ENCODE measurements at regions not wholly inside any gene's neighbourhood (a gene's known extent, or its start where the extent isn't known, plus 50 kb on each side); places are given as distances from the start of the nearest gene placed in this dataset.

DNA sequence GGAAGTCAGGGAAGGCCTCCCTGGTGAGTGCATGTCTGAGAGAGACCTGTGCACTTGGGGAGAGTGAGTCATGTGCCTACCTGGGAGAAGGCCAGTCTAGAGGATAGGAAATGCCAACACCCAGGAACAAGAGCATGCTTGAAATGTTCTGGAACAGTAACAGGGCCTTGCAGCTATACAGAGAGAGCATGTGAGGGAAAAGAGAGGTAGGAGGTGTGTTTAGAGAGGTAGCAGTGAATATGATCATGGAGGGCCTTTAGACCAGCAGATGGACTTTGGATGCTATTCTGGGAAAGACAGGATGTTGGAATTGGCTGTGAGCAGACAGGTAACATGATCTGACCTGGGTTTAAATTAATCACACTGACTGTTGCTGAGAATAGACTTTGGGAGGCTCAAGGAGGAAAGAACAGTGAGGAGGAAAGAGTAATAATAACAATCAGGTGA is 1143.6 kb downstream of the FLRT2 start:
- TF ChIP-seq, protein P1, sequence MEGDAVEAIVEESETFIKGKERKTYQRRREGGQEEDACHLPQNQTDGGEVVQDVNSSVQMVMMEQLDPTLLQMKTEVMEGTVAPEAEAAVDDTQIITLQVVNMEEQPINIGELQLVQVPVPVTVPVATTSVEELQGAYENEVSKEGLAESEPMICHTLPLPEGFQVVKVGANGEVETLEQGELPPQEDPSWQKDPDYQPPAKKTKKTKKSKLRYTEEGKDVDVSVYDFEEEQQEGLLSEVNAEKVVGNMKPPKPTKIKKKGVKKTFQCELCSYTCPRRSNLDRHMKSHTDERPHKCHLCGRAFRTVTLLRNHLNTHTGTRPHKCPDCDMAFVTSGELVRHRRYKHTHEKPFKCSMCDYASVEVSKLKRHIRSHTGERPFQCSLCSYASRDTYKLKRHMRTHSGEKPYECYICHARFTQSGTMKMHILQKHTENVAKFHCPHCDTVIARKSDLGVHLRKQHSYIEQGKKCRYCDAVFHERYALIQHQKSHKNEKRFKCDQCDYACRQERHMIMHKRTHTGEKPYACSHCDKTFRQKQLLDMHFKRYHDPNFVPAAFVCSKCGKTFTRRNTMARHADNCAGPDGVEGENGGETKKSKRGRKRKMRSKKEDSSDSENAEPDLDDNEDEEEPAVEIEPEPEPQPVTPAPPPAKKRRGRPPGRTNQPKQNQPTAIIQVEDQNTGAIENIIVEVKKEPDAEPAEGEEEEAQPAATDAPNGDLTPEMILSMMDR (IDR thresholded peaks at IDR 0.05; ENCODE audit: control insufficient read depth, extremely low read depth, insufficient read depth): no peak
- H3K4me3 ChIP-seq (ENCODE audit: low read depth, low read length): no peak overlapping the region
- DNase-seq (ENCODE audit: low read depth): no peak

DNA sequence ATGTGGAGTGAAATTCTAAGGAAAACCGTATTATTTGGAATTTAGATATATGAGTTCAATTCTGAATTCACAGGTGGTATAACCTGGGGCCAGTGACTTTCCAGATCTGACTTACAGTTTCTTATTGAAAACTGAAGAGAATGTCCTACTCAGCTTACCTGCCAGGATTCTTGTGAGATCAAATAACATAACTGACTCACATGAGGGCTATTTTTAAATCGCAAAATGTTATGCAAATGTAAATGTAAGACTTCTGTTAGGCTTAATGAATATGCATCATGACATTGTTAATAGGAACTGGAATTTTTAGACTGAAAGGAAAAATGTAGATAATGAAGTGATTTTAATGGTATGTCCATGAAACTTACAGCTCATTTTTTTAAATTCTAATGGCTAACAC is 1142.1 kb downstream of the FLRT2 start:
- TF ChIP-seq, protein P1 (IDR thresholded peaks at IDR 0.05; ENCODE audit: control insufficient read depth, extremely low read depth, insufficient read depth): no peak
- no peak overlapping the region for H3K4me3 ChIP-seq (ENCODE audit: low read depth, low read length)

DNA sequence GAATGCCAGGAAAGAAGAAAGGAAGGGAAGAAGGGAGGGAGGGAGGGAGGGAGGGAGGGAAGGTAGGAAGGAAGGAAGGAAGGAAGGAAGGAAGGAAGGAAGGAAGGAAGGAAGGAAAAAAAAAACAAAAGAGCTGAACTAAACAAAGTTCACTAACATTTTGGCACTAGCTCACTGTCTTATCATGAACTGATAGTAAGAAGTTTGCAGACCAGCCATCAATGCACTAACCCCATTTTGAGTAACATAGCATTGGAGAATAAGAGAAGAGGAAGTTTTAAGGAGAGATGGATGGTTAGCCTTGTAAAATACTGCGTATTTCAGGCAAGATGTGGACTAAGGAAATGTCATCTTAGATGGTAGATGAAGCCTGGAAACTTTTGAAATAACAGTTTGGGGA is 1136.0 kb downstream of the FLRT2 start:
- DNase-seq (ENCODE audit: low read depth): no peak
- TF ChIP-seq, protein P1 (IDR thresholded peaks at IDR 0.05; ENCODE audit: control insufficient read depth, extremely low read depth, insufficient read depth): no peak
- H3K4me3 ChIP-seq (ENCODE audit: low read depth, low read length): no peak overlapping the region

More for the DNA sequence above, 1142.1 kb downstream of the FLRT2 start:
- DNase-seq (ENCODE audit: low read depth): no peak

DNA sequence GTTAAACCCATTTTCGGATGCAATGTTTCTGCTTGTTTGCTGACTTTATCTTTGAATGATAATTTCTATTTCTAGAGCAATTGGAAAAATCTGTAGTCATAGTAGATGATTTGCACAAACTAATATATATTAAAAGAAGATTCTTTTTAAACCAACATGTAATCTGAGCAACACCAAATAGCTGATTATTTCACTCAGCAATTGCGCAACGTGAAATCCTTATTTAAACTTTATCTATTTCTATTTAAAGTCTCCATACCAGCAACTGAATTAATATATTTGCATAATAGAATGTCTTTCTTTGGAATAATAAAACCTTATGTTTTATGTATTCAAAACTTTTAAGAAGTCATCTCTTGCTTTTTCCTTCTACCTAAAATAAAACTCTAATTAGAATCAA is 1132.4 kb downstream of the FLRT2 start:
- no peak for DNase-seq (ENCODE audit: low read depth)
- TF ChIP-seq, protein P1 (IDR thresholded peaks at IDR 0.05; ENCODE audit: control insufficient read depth, extremely low read depth, insufficient read depth): no peak
- H3K4me3 ChIP-seq (ENCODE audit: low read depth, low read length): no peak overlapping the region

DNA sequence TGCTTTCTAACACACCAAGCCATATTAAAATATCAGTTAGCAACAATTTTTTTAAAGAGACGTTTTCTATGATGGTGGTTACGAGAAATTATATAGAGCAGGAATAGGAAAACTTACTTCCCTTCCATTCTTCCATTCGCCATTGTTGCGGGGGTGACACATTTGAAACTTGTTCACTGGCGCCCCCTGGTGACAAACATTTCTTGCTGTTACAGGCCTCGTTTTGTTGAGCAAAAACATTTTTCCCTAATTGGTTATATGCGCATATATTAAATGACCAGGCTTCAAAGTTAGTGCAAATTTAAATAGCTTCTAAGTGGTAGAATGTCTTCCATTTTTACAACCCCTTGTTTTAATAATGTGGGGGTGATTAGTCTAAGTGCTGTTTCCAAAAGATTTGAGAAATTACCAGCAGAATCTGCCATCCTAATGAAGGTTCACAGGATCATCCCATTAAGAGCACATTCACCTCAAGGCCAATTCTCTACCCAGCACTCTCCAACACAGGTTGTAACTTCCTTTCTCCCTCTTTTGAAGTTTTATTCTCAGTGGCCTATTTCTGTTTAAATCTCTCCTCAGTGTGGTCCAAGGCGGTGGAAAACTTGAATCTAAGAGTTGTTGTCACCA is 1124.7 kb downstream of the FLRT2 start:
- H3K4me3 ChIP-seq (ENCODE audit: low read depth, low read length): no peak overlapping the region
- TF ChIP-seq, protein P1 (IDR thresholded peaks at IDR 0.05; ENCODE audit: control insufficient read depth, extremely low read depth, insufficient read depth): peak; percentile 81
- peak; percentile 32 for DNase-seq (ENCODE audit: low read depth)

DNA sequence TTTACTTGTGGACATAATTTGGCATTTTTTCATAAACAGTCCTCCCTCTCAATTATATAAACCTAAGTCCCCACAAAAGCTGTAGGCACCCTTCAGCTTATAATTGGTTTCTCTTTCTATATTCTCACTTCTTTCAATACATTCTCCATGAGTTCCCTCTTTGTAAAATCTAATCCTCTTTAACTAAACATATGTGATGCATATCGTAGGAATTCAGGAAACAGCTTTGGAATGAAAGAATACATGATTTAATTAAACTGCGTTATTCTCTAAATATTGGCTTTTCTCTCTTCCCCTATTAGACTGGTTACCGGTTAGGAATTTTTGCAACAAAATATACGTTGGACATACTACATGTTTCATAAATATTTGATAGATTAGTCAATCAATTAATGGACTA is 1122.6 kb downstream of the FLRT2 start:
- DNase-seq (ENCODE audit: low read depth): no peak
- no peak overlapping the region for H3K4me3 ChIP-seq (ENCODE audit: low read depth, low read length)
- TF ChIP-seq, protein P1 (IDR thresholded peaks at IDR 0.05; ENCODE audit: control insufficient read depth, extremely low read depth, insufficient read depth): no peak
